CD8-positive, alpha-beta memory T cell (primary cell): ENCODE measurements at regions not wholly inside any gene's neighbourhood (a gene's known extent, or its start where the extent isn't known, plus 50 kb on each side); places are given as distances from the start of the nearest gene placed in this dataset.

Experiments
- CTCF ChIA-PET: fragments of 350-600 bp; sonication (Branson Sonifier 250); formaldehyde crosslinking; loops from one replicate; lab custom pipeline; 2021; ENCODE audit warnings: antibody characterized with exemption; lab: Charles Lee
- POLR2A ChIA-PET: fragments of 350-600 bp; sonication (Branson Sonifier 250); formaldehyde crosslinking; loops from one replicate; lab custom pipeline; 2021; ENCODE audit warnings: antibody characterized with exemption; lab: Charles Lee
- DNase-seq, 5 donors: peaks; one replicate each; pipeline versions ENCODE4 v3.0.0 to v3.0.0-alpha.2; 2020 to 2022; ENCODE audit warnings: mixed read lengths in 1 of 5
- H3K27ac ChIP-seq: one replicate; pipeline ENCODE4 v1.7.0; 2013; ENCODE audit warnings: low read depth, mild to moderate bottlenecking, low read length, moderate library complexity
- H3K27me3 ChIP-seq: 2 replicates; pipeline ENCODE4 v1.7.0; 2013; ENCODE audit warnings: low read length, mild to moderate bottlenecking; ENCODE audit not compliant: insufficient read depth, poor library complexity, severe bottlenecking
- H3K36me3 ChIP-seq: 2 replicates; pipeline ENCODE4 v1.7.0; 2013; ENCODE audit warnings: mild to moderate bottlenecking, low read length, moderate library complexity; ENCODE audit not compliant: insufficient read depth
- H3K4me1 ChIP-seq: 2 replicates; pipeline ENCODE4 v1.7.0; 2013; ENCODE audit warnings: mild to moderate bottlenecking, low read length, moderate library complexity; ENCODE audit not compliant: insufficient read depth
- H3K4me3 ChIP-seq: 2 replicates; pipeline ENCODE4 v1.7.0; 2013; ENCODE audit warnings: mild to moderate bottlenecking, low read length
- H3K9me3 ChIP-seq: 2 replicates; pipeline ENCODE4 v1.7.0; 2013; ENCODE audit warnings: mild to moderate bottlenecking, low read length
- H3K27ac Mint-ChIP-seq, 8 donors: one replicate each; pipeline ENCODE4 v1.8.0; 2020 to 2021; ENCODE audit warnings: mixed read lengths in 8 of 8, mild to moderate bottlenecking in 6 of 8, inconsistent platforms in 3 of 8, moderate library complexity in 3 of 8
- H3K27me3 Mint-ChIP-seq, 2 donors: one replicate each; pipeline ENCODE4 v1.8.0; 2020 to 2021; ENCODE audit warnings: mixed read lengths in 2 of 2, mild to moderate bottlenecking in 1 of 2, moderate library complexity in 1 of 2
- H3K36me3 Mint-ChIP-seq, 3 donors: one replicate each; pipeline ENCODE4 v1.8.0; 2020 to 2021; ENCODE audit warnings: mixed read lengths in 3 of 3, inconsistent platforms in 1 of 3, mild to moderate bottlenecking in 1 of 3
- H3K4me1 Mint-ChIP-seq, 3 donors: one replicate each; pipeline ENCODE4 v1.8.0; 2020 to 2021; ENCODE audit warnings: mixed read lengths in 3 of 3, inconsistent platforms in 1 of 3, mild to moderate bottlenecking in 1 of 3
- H3K4me3 Mint-ChIP-seq, 7 donors: one replicate each; pipeline ENCODE4 v1.8.0; 2020 to 2021; ENCODE audit warnings: mixed read lengths in 7 of 7, mild to moderate bottlenecking in 6 of 7, moderate library complexity in 4 of 7, inconsistent platforms in 2 of 7
- H3K9me3 Mint-ChIP-seq, 5 donors: one replicate each; pipeline ENCODE4 v1.8.0; 2020 to 2022; ENCODE audit warnings: mixed read lengths in 5 of 5, mild to moderate bottlenecking in 3 of 5, moderate library complexity in 2 of 5, inconsistent platforms in 1 of 5

- no peak overlapping the region for H3K4me3 Mint-ChIP-seq
- ChIA-PET POLR2A (no interaction called here), CTCF (no interaction called here)
- H3K9me3 Mint-ChIP-seq: peaks cover 0 to 8% (median 5%) of the 10 kb centered on the region in 5 donors
- Histone ChIP-seq H3K9me3 (no peaks in the 10 kb centered on the region), H3K36me3 (no peaks in the 10 kb centered on the region), H3K4me3 (no peak overlapping the region), H3K4me1 (no peaks in the 10 kb centered on the region), H3K27ac (no peak overlapping the region), H3K27me3 (no peaks in the 10 kb centered on the region)
- H3K4me1 Mint-ChIP-seq: no peaks in the 10 kb centered on the region
- peaks cover 0 to 3% of the 10 kb centered on the region in 2 donors for H3K27me3 Mint-ChIP-seq
- no peaks in the 10 kb centered on the region for H3K36me3 Mint-ChIP-seq
- no peak overlapping the region for H3K27ac Mint-ChIP-seq
- no peak for DNase-seq
Measured at GRCh38 chr10:58041901-58042300, 225.8 kb downstream of the IPMK start.

- Histone ChIP-seq H3K9me3 (no peaks in the 10 kb centered on the region), H3K4me1 (no peaks in the 10 kb centered on the region), H3K36me3 (no peaks in the 10 kb centered on the region), H3K4me3 (no peak overlapping the region), H3K27me3 (no peaks in the 10 kb centered on the region), H3K27ac (no peak overlapping the region)
- no peak for DNase-seq
- no peak overlapping the region for H3K4me3 Mint-ChIP-seq
- no peaks in the 10 kb centered on the region for H3K36me3 Mint-ChIP-seq
- CTCF ChIA-PET: no interaction called here
- peaks cover 0 to 4% (median 0%) of the 10 kb centered on the region in 5 donors for H3K9me3 Mint-ChIP-seq
- no peaks in the 10 kb centered on the region for H3K4me1 Mint-ChIP-seq
- no peaks in the 10 kb centered on the region for H3K27me3 Mint-ChIP-seq
- POLR2A ChIA-PET: no interaction called here
- no peak overlapping the region for H3K27ac Mint-ChIP-seq
Measured at GRCh38 chr10:58030208-58030607, 237.5 kb downstream of the IPMK start.

GRCh38 chr10:58028597-58029366 is 238.9 kb downstream of the IPMK start:
- peaks cover 0 to 4% (median 0%) of the 10 kb centered on the region in 5 donors for H3K9me3 Mint-ChIP-seq
- no peaks in the 10 kb centered on the region for H3K27me3 Mint-ChIP-seq
- Histone ChIP-seq H3K36me3 (no peaks in the 10 kb centered on the region), H3K9me3 (no peaks in the 10 kb centered on the region), H3K4me1 (no peaks in the 10 kb centered on the region), H3K27me3 (no peaks in the 10 kb centered on the region), H3K4me3 (no peak overlapping the region), H3K27ac (no peak overlapping the region)
- DNase-seq: no peak
- H3K36me3 Mint-ChIP-seq: no peaks in the 10 kb centered on the region
- ChIA-PET CTCF (no interaction called here), POLR2A (no interaction called here)
- no peak overlapping the region for H3K4me3 Mint-ChIP-seq
- no peaks in the 10 kb centered on the region for H3K4me1 Mint-ChIP-seq
- H3K27ac Mint-ChIP-seq: no peak overlapping the region

- H3K4me3 Mint-ChIP-seq: no peak overlapping the region
- ChIA-PET POLR2A (no interaction called here), CTCF (no interaction called here)
- H3K4me1 ChIP-seq: no peaks in the 10 kb centered on the region
- no peaks in the 10 kb centered on the region for H3K36me3 ChIP-seq
- H3K4me1 Mint-ChIP-seq: no peaks in the 10 kb centered on the region
- H3K27ac Mint-ChIP-seq: no peak overlapping the region
- H3K36me3 Mint-ChIP-seq: peaks cover 0 to 1% (median 0%) of the 10 kb centered on the region in 3 donors
- H3K4me3 ChIP-seq: no peak overlapping the region
- H3K27me3 Mint-ChIP-seq: no peaks in the 10 kb centered on the region
- H3K27ac ChIP-seq: no peak overlapping the region
- DNase-seq: no peak
- H3K9me3 ChIP-seq: no peaks in the 10 kb centered on the region
- no peaks in the 10 kb centered on the region for H3K27me3 ChIP-seq
- peaks cover 0 to 6% (median 0%) of the 10 kb centered on the region in 5 donors for H3K9me3 Mint-ChIP-seq
Measured at GRCh38 chr10:58027426-58027825, 240.3 kb downstream of the IPMK start.

GRCh38 chr10:58026036-58026435 is 241.7 kb downstream of the IPMK start:
- Mint-ChIP-seq H3K27ac (no peak overlapping the region), H3K4me1 (no peaks in the 10 kb centered on the region), H3K4me3 (no peak overlapping the region), H3K36me3 (peaks cover 0 to 1% (median 0%) of the 10 kb centered on the region in 3 donors), H3K9me3 (peaks cover 0 to 6% (median 2%) of the 10 kb centered on the region in 5 donors), H3K27me3 (no peaks in the 10 kb centered on the region)
- no peaks in the 10 kb centered on the region for H3K9me3 ChIP-seq
- no peak overlapping the region for H3K27ac ChIP-seq
- no peak overlapping the region for H3K4me3 ChIP-seq
- H3K4me1 ChIP-seq: no peaks in the 10 kb centered on the region
- ChIA-PET POLR2A (no interaction called here), CTCF (no interaction called here)
- DNase-seq: no peak
- H3K27me3 ChIP-seq: no peaks in the 10 kb centered on the region
- H3K36me3 ChIP-seq: no peaks in the 10 kb centered on the region

GRCh38 chr10:58023341-58024073 is 244.2 kb downstream of the IPMK start:
- Mint-ChIP-seq H3K4me3 (no peak overlapping the region), H3K9me3 (peaks cover 2 to 6% (median 5%) of the 10 kb centered on the region in 5 donors), H3K27me3 (no peaks in the 10 kb centered on the region), H3K27ac (no peak overlapping the region), H3K36me3 (peaks cover 0 to 1% (median 0%) of the 10 kb centered on the region in 3 donors), H3K4me1 (no peaks in the 10 kb centered on the region)
- no peaks in the 10 kb centered on the region for H3K9me3 ChIP-seq
- ChIA-PET CTCF (no interaction called here), POLR2A (no interaction called here)
- H3K27me3 ChIP-seq: no peaks in the 10 kb centered on the region
- no peaks in the 10 kb centered on the region for H3K4me1 ChIP-seq
- no peaks in the 10 kb centered on the region for H3K36me3 ChIP-seq
- H3K27ac ChIP-seq: no peak overlapping the region
- DNase-seq: no peak
- no peak overlapping the region for H3K4me3 ChIP-seq

- DNase-seq: no peak
- Histone ChIP-seq H3K36me3 (no peaks in the 10 kb centered on the region), H3K4me1 (no peaks in the 10 kb centered on the region), H3K27ac (no peak overlapping the region), H3K9me3 (no peaks in the 10 kb centered on the region), H3K27me3 (no peaks in the 10 kb centered on the region), H3K4me3 (no peak overlapping the region)
- H3K4me1 Mint-ChIP-seq: no peaks in the 10 kb centered on the region
- peaks cover 0 to 1% (median 0%) of the 10 kb centered on the region in 3 donors for H3K36me3 Mint-ChIP-seq
- POLR2A ChIA-PET: no interaction called here
- H3K9me3 Mint-ChIP-seq: peaks cover 2 to 6% (median 5%) of the 10 kb centered on the region in 5 donors
- H3K27me3 Mint-ChIP-seq: no peaks in the 10 kb centered on the region
- CTCF ChIA-PET: no interaction called here
- no peak overlapping the region for H3K27ac Mint-ChIP-seq
- H3K4me3 Mint-ChIP-seq: no peak overlapping the region
Measured at GRCh38 chr10:58019863-58020537, 247.7 kb downstream of the IPMK start.
